ENCODE measurements at regions not wholly inside any gene's neighbourhood (a gene's known extent, or its start where the extent isn't known, plus 50 kb on each side); places are given as distances from the start of the nearest gene placed in this dataset.

GRCh38 chr20:6559791-6560190, 207.7 kb upstream of the BMP2 start:
- no peak for TF ChIP-seq CTCF (IDR thresholded peaks at IDR 0.05; ENCODE audit: low read depth, low read length)
- no peaks in the 10 kb centered on the region for H3K36me3 ChIP-seq

GRCh38 chr20:6558341-6558740, 209.1 kb upstream of the BMP2 start:
- H3K27me3 ChIP-seq: no peaks in the 10 kb centered on the region
- no peak overlapping the region for H3K27ac ChIP-seq
- no peak for DNase-seq (ENCODE audit: low read depth in 1 of 2, low spot score in 1 of 2)
- H3K4me1 ChIP-seq (ENCODE audit: low read depth): no peaks in the 10 kb centered on the region
- no peak overlapping the region for H3K4me3 ChIP-seq
- H3K36me3 ChIP-seq: no peaks in the 10 kb centered on the region
- H3K9me3 ChIP-seq (ENCODE audit: low read depth): no peaks in the 10 kb centered on the region
- no peak for TF ChIP-seq CTCF (IDR thresholded peaks at IDR 0.05; ENCODE audit: low read depth, low read length)

More at GRCh38 chr20:6559791-6560190, 207.7 kb upstream of the BMP2 start:
- Histone ChIP-seq H3K9me3 (ENCODE audit: low read depth) (no peaks in the 10 kb centered on the region), H3K4me1 (ENCODE audit: low read depth) (no peaks in the 10 kb centered on the region), H3K4me3 (no peak overlapping the region), H3K27me3 (no peaks in the 10 kb centered on the region), H3K27ac (no peak overlapping the region)
- DNase-seq (ENCODE audit: low read depth in 1 of 2, low spot score in 1 of 2): no peak

- peak in 1 of 2 donors; percentile 88 for DNase-seq (ENCODE audit: low read depth in 1 of 2, low spot score in 1 of 2)
- Histone ChIP-seq H3K27ac (no peak overlapping the region), H3K4me1 (ENCODE audit: low read depth) (no peaks in the 10 kb centered on the region), H3K27me3 (no peaks in the 10 kb centered on the region), H3K36me3 (no peaks in the 10 kb centered on the region), H3K9me3 (ENCODE audit: low read depth) (no peaks in the 10 kb centered on the region), H3K4me3 (no peak overlapping the region)
- no peak for TF ChIP-seq CTCF (IDR thresholded peaks at IDR 0.05; ENCODE audit: low read depth, low read length)
Measured at GRCh38 chr20:6533761-6534479, 233.6 kb upstream of the BMP2 start.

GRCh38 chr20:6533351-6533750, 234.1 kb upstream of the BMP2 start:
- H3K27ac ChIP-seq: no peak overlapping the region
- peak in 1 of 2 donors; percentile 52 for DNase-seq (ENCODE audit: low read depth in 1 of 2, low spot score in 1 of 2)
- H3K4me3 ChIP-seq: no peak overlapping the region
- H3K36me3 ChIP-seq: no peaks in the 10 kb centered on the region
- no peaks in the 10 kb centered on the region for H3K4me1 ChIP-seq (ENCODE audit: low read depth)
- no peak for TF ChIP-seq CTCF (IDR thresholded peaks at IDR 0.05; ENCODE audit: low read depth, low read length)
- H3K27me3 ChIP-seq: no peaks in the 10 kb centered on the region
- no peaks in the 10 kb centered on the region for H3K9me3 ChIP-seq (ENCODE audit: low read depth)

- Histone ChIP-seq H3K27me3 (no peaks in the 10 kb centered on the region), H3K36me3 (no peaks in the 10 kb centered on the region), H3K27ac (no peak overlapping the region), H3K4me1 (ENCODE audit: low read depth) (no peaks in the 10 kb centered on the region), H3K4me3 (no peak overlapping the region), H3K9me3 (ENCODE audit: low read depth) (no peaks in the 10 kb centered on the region)
- TF ChIP-seq CTCF (IDR thresholded peaks at IDR 0.05; ENCODE audit: low read depth, low read length): no peak
- DNase-seq (ENCODE audit: low read depth in 1 of 2, low spot score in 1 of 2): no peak
Measured at GRCh38 chr20:6530779-6531315, 236.6 kb upstream of the BMP2 start.

Data from cardiac muscle cell (in vitro differentiated cells and primary cell).